ENCODE measurements at regions not wholly inside any gene's neighbourhood (a gene's known extent, or its start where the extent isn't known, plus 50 kb on each side); places are given as distances from the start of the nearest gene placed in this dataset.

GRCh38 chr3:159879146-159879545 is 109.5 kb upstream of the IL12A start:
- TF ChIP-seq CTCF (IDR thresholded peaks at IDR 0.05) (no peak), POLR2A (IDR thresholded peaks at IDR 0.05) (no peak), POLR2AphosphoS5 (IDR thresholded peaks at IDR 0.05) (no peak)
